GM18505 (cell line): ENCODE measurements at regions not wholly inside any gene's neighbourhood (a gene's known extent, or its start where the extent isn't known, plus 50 kb on each side); places are given as distances from the start of the nearest gene placed in this dataset.

Experiments used
- ATAC-seq: cut with Tn5 transposase; IDR thresholded peaks from one replicate; pipeline ENCODE4 v1.9.1; 2021; ENCODE audit not compliant: unreplicated experiment
- POLR2A ChIP-seq: IDR thresholded peaks from 4 replicates; pipeline ENCODE4 v1.6.1; 2011; ENCODE audit warnings: borderline replicate concordance; ENCODE audit not compliant: insufficient read depth, insufficient read length; ENCODE audit errors: extremely low read depth

GRCh38 chr4:38233727-38234480, 273.7 kb downstream of the PTTG2 start:
- no peak for ATAC-seq
- TF ChIP-seq POLR2A, result no peak

- TF ChIP-seq POLR2A, result no peak
- no peak for ATAC-seq
Measured at GRCh38 chr4:38235354-38235753, 275.2 kb downstream of the PTTG2 start.

GRCh38 chr4:38236003-38236402, 275.8 kb downstream of the PTTG2 start:
- no peak for TF ChIP-seq POLR2A
- no peak for ATAC-seq

- ATAC-seq, result no peak
- no peak for TF ChIP-seq POLR2A
Measured at GRCh38 chr4:38236503-38236902, 276.3 kb downstream of the PTTG2 start.

- no peak for ATAC-seq
- TF ChIP-seq POLR2A, result no peak
Measured at GRCh38 chr4:38237139-38237538, 276.9 kb downstream of the PTTG2 start.

- ATAC-seq, result no peak
- TF ChIP-seq POLR2A, result no peak
Measured at GRCh38 chr4:38241541-38241940, 281.3 kb downstream of the PTTG2 start.

- no peak for TF ChIP-seq POLR2A
Measured at GRCh38 chr4:38242101-38242500, 281.9 kb downstream of the PTTG2 start.

GRCh38 chr4:38242822-38243387, 282.7 kb downstream of the PTTG2 start:
- no peak for ATAC-seq

More at GRCh38 chr4:38242101-38242500, 281.9 kb downstream of the PTTG2 start:
- no peak for ATAC-seq

GRCh38 chr4:38243388-38244053, 283.3 kb downstream of the PTTG2 start:
- no peak for TF ChIP-seq POLR2A
- no peak for ATAC-seq

More at GRCh38 chr4:38242822-38243387, 282.7 kb downstream of the PTTG2 start:
- no peak for TF ChIP-seq POLR2A

- ATAC-seq, result no peak
- no peak for TF ChIP-seq POLR2A
Measured at GRCh38 chr4:38254825-38255224, 294.6 kb downstream of the PTTG2 start.

- ATAC-seq, result no peak
- no peak for TF ChIP-seq POLR2A
Measured at GRCh38 chr4:38255572-38255971, 295.4 kb downstream of the PTTG2 start.

GRCh38 chr4:38266616-38267015, 306.4 kb downstream of the PTTG2 start:
- no peak for TF ChIP-seq POLR2A
- no peak for ATAC-seq

- ATAC-seq, result no peak
- no peak for TF ChIP-seq POLR2A
Measured at GRCh38 chr4:38268108-38268820, 308.1 kb downstream of the PTTG2 start.
